ENCODE measurements at regions not wholly inside any gene's neighbourhood (a gene's known extent, or its start where the extent isn't known, plus 50 kb on each side); places are given as distances from the start of the nearest gene placed in this dataset.

DNA sequence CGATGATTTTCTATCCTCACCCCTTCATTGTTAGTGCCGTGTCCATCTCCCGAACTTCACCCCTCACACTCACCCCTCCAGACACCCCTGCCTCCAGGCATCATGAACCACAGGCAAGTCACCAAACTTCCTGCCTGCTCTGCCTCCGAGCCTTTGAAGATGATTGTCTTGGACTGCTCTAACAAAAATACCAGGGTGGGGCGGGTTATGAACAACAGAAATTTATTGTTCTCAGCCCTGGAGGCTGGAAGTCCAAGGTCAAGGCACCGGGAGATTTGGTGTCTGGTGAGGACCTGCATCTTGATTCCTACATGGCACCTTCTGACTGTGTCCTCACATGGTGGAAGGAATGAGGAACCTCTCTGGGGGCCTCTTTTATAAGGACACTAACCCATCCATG lies 1508.3 kb downstream of the TBC1D22A start:
- DNase-seq (ENCODE audit: low spot score), result no peak

DNA sequence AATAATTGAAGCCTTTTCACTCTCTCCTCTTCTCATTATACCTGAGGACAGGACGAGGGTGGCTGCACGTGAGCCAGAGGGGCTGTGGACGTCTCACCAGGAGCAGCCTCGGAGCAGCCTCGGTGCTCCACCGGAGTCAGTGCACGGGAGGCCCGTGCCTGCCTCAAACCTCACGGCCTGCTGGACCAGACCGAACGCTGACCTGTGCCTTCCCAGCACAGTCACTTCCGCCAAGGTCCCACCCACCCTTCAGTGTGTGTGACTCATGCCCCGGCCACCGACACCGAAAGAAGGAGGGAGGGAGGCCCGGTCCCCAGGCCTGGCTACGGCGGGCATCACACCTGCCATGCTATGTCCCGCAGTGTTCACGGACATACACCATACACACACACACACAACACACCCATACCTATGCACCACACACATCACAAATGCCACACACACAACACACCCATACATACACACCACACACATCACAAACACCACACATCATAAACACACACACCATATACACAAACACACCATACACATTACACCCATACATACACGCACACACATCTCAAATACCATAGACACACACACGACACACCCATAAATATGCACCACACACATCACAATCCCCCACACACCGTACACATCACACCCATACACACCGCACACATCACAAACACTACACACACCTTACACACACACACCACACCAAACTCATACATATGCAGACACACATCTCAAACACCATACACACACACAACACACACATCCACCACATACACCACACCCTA lies 1506.5 kb downstream of the TBC1D22A start:
- no peak for DNase-seq (ENCODE audit: low spot score)

DNA sequence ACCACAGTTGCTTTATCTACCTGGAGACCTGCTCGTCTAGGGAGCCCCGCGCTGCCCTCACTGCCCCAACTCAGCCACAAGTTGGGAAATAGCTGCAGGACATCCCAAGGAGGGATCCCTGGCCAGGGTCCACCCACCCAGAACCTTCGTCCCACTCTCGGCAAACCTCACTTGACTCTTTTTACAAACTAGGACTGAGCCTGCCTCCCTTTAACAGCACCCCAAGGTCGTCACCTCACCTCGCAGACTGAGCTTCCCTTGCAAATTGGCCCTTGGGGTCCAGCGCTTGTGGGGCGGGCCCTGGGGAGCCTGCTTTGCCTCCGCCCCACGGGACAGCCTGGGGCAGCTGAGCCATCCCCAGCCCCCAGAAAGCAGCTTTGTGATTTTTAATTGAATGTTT lies 1505.8 kb downstream of the TBC1D22A start:
- no peak for DNase-seq (ENCODE audit: low spot score)

DNA sequence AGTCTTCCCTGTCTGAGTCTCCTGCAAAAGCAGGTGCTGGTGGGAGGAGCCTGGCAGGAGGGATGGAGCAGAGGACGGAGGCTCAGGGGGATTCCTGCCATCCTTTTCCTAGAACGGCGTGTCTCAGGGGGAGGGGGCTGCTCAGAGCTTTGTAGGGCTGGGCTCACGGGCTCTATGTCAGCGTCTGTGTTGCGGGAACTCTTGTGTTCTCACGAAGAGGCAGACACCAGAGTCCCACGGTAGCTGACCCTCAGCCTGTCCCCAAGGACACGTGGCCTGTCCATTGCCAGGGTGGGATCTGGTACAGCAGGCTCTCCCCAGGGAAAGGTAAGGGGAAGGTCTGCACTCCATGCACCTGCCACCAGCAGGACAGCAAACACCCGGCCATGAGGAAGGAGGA lies 1505.2 kb downstream of the TBC1D22A start:
- DNase-seq (ENCODE audit: low spot score), result no peak

DNA sequence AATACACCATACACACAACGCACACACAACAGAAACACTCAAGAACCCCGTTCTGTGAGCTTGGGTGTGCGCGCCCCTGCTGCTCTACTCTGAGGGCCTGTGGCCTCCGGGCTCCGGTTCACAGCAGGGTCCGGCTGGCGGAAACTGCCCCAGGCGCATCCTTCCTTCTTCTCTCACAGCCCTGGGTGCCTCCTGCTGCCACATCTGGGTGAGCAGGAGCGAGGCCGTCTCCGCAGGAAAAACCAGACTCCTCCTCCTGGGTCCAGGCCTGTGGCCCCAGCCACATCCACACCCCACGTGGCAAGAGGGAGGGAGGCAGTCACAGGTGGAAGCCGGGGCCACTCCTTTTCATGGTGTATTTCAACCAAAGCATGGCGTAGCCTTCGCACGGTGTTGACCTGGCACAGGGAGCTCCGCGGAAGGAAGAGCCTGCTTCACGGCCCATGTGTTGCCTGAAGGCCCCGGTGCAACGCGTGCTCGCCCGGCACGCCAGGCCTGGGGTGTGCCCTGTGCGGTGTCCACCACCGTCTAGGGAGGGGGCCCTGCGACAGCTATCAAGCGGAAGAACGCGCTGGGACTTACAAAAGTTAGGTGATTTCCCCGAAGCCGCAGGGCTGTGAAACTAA lies 1502.7 kb downstream of the TBC1D22A start:
- no peak for DNase-seq (ENCODE audit: low spot score)

DNA sequence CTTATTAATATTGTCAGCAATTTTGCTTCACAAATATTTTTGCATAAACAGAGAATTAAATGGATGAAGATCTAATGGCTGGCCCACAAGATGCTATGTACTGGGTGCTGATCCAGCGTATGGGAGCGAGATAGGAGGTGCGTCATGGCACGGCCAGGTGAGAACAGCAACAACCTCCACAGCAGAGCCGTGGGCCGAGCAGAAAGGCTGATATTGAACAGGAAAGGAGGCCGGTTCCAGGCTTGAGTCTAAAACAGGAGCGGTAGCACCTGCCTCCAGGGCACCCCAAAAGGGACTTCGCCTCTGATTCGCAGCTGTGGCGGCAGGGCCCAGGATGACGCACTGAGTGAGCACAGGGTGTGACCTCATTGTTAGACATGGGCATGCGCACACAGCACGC lies 1502.1 kb downstream of the TBC1D22A start:
- DNase-seq (ENCODE audit: low spot score), result no peak

DNA sequence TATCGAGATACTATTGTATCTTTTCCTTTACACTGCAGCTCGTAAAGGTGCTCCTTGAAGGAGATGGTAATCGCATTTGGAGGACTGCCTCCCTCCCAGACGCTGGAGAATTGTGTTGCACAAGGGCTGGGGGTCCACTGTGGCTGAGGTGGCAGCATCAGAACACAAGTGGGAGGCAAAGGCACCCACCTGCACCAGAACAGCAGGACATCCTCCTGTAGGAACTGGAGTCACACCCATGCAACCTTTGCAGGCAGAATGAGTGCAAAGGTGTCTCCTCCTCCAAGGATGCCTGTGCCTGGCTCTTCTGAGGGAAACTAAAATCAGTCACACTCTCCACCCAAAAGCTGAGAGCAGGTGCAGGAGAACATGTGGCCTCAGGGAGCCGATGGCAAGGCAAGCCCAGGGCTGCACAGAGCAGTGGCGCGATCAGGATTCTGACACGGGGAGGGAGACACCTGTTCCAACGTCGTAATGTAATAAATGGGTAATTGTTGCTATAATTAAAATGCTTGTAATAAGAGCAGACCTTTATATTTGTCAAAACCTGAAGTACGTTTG lies 1501.4 kb downstream of the TBC1D22A start:
- no peak for DNase-seq (ENCODE audit: low spot score)

DNA sequence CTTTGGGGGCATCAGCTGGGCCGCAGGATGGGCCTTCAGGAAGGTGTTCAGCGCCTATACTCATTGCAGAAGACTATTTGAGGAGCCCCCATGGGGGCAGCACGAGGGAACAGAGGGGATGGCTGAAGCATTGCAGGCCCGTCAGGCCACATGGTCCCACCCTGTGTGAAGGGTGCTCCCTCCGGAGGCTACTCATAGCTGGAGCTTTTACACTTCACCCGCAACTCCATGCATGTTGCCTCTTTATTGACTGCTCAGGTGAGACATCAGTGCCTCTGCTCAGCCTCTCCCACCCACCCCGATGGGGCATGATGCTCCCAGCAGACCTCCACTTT lies 1500.9 kb downstream of the TBC1D22A start:
- no peak for DNase-seq (ENCODE audit: low spot score)

DNA sequence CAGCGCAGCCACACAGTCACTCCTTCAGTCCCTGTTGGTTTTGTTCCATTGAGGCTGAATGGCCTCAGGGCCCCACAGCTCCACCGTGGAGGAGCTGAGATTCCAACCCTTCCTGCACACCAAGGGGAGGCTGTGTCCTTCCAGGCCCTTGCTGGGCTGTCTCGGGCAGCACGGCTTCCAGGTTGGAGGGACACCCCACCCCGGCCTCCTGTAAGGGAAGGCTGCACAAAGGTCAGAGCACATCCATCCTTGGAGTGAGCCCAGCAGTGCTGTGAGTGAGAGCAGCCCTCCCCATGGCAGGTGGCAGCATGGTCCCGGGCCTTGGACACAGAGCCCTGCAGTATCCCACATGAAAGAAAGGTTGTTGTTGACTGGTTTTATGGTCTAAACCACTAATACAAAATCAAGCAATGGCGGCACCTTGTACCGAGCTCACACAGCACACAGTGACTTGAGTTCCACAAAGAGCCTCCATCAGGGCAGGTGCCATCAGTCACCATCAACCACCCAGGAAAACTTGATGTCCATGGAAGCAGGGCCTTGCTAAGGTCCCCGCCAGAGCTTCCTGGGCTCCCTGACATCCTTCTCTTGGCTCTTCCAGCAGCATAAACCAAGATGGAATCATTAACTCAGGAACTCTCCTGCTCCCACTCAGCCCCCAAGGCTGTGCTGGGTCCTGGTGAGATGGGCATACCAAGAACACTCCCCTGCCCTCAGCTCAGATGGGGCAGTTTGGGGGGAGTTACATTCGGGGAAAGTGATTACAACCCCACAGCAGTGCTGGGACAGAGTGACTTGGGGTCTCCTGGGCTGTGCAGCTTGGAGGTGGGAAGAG lies 1500.4 kb downstream of the TBC1D22A start:
- no peak for DNase-seq (ENCODE audit: low spot score)

DNA sequence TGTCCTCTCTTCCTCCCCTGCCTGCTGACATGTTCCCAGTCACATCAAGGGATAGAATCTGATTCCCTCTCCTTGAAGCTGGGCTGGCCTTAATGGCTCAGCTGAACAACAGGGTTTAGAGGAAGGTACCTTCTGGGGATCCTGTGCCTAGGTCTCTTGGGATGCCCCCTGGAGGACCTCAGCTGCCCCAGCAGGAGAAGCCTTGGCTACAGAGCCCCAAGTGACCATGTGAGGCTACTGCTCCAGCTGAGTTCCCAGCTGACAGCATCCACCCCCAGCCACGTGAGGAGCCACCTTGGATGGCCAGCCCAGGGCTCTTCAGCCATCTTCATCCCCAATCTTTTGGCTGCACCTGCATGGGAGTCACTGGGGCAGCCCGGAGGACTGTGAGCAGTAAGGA lies 1499.3 kb downstream of the TBC1D22A start:
- DNase-seq (ENCODE audit: low spot score), result no peak

DNA sequence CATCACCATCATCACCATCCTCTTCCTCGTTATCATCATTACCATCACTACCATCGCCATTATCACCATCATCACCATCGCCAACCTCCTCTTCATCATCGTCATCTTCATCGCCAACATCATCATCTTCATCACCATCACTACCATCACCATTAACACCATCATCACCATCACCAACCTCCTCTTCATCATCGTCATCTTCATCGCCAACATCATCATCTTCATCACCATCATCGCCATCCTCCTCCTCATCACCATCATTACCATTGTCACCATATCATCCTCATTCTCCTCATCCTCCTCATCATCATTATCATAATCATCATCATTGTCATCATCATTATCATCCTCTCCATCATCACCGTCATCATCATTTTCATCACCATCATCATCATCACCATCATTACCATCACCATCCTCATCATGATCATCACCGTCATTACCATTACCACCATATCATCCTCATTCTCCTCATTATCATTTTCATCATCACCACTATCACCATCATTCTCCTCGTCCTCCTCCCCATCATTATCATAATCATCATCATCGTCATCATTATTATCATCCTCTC lies 1498.7 kb downstream of the TBC1D22A start:
- no peak for DNase-seq (ENCODE audit: low spot score)

DNA sequence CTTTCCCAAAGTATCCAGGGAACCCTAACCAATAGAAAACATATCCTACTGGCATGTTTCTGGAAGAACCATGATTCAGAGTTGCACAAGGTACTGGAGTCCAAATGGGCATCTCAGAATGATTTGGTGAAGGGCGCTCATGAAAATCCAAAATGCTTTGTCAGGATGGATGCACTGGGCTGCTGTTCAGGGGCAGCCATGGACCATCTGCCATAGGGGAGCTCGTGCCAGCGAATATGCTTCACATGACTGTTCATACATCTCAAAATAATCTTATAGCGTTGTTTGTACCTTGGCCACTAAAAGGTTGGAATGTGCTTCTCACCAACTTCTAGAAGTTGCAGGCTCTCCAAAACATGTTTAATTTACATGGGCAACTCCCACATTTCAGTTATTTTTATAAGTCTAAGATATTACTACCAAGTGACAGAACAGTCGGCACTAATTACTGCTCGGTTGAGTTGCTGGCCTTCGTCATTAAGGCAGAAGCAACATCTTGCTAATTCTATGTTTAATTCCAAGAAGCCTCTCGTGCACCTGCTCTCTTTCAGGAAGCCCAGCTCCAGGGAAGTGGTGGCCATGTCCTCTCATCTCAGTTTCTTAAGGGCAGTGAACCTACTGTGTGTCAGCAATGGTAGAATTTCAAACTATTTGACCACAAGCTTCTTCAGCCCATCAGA lies 1497.7 kb downstream of the TBC1D22A start:
- DNase-seq (ENCODE audit: low spot score), result no peak

DNA sequence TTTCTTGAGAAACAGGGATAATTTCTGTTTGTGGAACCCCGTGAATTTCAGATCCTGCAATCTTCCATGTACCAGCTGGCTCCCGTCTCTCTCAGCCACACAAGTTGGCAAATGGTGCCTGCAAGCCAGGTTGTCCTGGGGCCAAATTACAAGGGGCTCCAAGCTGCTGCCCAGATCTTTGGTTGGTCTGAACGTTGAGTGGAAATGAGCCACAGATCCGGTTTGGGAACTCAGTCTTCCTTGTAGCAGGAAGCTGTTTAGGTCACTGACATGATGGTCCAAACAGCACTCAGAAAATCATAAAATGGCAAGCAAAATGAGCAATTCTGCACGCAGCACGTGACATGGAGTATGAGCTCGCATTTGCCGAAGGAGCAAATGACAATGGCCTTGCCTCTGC lies 1496.4 kb downstream of the TBC1D22A start:
- DNase-seq (ENCODE audit: low spot score), result no peak

DNA sequence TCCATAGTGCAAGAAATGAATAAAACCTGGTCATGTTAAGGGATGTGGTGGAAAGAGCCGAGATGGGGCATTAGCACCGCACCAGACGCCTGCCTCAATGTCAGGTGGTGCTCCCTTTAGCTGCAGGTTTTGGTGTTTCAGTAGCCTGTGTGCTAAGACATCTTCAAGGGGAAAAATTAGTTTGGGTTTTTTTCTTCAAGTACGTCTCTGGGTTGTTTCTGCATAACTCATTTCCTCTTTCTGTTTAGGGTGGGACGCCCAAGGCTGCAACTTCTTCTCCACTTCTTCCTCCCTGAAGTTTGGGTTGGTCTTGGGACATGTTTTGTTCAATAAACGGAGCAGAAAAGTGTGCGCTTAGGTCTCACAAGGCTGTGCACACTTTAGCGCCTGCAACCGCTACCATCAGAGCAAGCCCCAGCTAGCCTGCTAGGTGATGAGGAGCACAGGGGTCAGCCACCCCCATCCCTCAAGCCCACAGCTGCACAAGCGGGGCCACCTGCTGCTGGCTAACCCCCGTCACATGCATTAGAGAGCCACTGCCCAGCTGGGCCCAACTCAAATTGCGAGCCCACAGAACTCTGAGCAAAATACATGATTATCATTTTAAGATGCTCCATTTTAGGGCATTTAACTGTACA lies 1495.7 kb downstream of the TBC1D22A start:
- DNase-seq (ENCODE audit: low spot score), result no peak

DNA sequence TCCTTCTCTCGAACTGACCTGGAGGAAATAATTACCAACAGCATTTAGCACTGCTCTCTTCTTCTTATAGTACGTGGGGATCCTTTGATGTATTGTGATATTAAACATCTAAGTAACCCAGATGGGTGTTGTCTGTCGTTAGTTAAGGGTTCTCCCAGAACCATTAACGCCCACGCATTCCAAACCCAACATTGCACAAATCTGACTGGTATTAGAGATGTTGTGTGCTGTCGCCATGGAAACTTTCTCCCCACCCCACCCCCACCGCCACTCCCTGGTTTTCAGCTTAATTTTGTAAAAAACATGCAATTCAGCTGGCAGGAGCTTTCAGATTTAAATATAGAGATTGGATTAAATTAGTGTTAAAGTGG lies 1495.2 kb downstream of the TBC1D22A start:
- DNase-seq (ENCODE audit: low spot score), result no peak

DNA sequence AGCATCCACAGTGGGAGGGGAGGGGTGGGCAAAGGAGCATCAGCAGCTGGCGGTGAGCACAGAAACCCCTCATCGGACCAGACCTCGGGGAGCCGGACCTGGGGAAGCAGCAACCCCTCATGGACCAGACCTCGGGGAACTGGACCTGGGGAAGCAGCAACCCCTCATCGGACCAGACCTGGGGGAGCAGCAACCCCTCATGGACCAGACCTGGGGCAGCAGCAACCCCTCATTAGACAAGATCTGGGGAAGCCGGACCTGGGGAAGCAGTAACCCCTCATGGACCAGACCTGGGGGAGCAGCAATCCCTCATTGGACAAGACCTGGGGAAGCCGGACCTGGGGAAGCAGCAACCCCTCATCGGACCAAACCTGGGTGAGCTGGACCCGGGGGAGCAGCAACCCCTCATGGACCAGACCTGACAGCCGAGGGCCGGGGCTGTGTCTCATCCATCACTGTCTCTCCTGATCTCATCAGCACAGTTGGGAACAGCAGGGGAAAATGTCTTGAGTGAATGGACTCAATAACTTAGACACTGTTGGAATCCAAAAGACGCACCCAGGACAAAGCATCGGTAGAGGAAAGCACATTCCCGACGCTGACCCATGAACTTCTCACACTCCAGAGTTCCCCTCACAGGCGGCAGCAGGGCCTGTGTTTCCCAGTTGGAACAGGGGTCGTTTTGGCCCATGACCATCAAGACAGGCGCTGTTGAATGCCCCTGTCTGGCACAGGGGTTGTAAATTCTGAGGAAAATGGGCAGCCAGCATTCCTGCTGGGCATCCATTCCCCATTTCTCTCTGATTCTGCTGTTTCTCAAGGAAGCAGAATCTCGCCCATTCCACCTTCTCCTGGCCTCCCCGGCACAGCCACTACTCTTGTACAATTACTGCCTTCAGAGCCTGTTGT lies 1494.6 kb downstream of the TBC1D22A start:
- no peak for DNase-seq (ENCODE audit: low spot score)

DNA sequence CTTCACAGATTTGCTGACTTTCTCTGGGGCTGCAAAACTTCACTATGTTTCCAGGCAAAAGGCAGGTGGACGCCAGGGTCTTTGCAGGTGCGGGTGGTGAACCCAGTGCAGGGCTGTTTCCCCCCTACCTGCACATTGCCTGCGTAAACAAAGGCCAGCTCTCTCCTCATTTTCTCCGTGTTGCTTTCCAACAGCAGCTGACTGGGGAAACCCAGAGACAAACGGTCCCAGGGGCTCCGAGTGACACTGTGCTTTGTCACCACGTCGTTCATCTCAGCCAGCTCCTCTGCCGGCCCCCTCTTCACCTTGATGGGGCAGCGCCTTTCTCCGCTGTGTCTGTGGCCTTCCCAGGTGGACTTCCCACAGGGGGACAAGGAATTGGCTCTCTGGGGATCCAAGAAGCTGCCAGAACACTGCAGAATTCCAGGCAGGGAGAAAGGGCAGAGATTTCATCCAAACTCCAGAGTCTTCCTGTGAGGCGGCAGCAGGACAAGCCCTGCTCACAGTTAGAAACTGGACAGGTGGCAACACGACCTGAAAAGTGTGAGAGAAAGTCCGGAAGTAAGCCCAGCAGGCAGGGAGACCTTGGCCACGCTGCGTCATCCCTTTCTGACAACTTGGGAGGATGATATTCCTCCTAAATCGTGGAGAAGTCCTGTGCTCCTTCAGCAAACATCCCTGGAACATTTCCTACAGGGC lies 1493.7 kb downstream of the TBC1D22A start:
- no peak for DNase-seq (ENCODE audit: low spot score)

DNA sequence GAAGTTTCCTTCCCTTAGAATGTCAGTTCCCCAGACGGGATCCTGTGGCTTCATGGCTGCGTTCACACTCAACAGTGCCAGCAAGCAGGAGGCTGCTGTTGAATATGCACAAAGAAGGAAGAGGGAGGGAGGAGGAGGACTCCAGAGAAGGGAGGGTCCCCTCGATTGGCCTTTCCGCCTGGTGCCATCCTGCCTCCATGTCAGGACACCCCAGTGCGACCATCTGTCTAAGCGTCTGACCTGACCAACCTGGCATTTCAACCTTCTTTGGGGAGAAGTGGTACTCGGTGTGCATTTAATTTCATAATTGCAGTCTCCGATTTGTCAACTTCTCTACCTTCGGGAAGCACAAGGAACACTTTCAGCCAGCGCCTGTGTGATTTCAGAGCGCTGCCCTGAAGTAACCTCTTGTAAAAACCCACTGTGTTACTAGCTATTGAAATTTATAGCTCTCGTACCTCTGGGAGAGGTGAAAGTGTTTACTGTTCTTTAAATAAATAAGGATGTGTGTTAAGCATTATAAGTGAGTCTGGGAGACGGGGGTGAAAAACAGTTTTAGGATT lies 1491.9 kb downstream of the TBC1D22A start:
- DNase-seq (ENCODE audit: low spot score), result no peak

DNA sequence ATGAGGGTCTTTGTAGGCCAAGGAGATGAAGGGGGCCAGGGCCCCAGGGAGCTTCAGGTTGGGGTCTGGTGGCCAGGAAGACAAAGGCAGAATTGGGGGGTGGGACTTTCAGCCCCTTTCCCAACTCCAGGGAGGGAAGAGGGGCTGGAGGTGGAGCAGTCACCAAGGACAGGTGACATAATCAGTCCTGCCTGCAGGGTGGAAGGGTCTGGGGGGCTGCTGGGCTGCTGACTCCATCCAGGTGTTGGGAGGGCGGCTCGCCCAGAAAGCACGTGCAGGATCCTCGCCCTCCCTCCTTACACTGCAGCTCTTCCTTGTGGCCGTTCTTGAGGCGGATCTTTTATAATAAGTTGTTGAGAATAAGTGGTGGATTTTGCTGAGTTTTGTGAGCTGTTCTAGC lies 1491.1 kb downstream of the TBC1D22A start:
- no peak for DNase-seq (ENCODE audit: low spot score)
